HG03354 (cell line): ENCODE measurements at regions not wholly inside any gene's neighbourhood (a gene's known extent, or its start where the extent isn't known, plus 50 kb on each side); places are given as distances from the start of the nearest gene placed in this dataset.
"Not testable (repeated sequence)": the region's sequence is repeated elsewhere in the genome, so short reads cannot be mapped to it uniquely, and the experiment has no call there.

Experiments
- ATAC-seq: cut with Tn5 transposase; IDR thresholded peaks from one replicate; pipeline ENCODE4 v1.9.1; 2021; ENCODE audit warnings: mild to moderate bottlenecking; ENCODE audit not compliant: unreplicated experiment, poor library complexity, severe bottlenecking

DNA sequence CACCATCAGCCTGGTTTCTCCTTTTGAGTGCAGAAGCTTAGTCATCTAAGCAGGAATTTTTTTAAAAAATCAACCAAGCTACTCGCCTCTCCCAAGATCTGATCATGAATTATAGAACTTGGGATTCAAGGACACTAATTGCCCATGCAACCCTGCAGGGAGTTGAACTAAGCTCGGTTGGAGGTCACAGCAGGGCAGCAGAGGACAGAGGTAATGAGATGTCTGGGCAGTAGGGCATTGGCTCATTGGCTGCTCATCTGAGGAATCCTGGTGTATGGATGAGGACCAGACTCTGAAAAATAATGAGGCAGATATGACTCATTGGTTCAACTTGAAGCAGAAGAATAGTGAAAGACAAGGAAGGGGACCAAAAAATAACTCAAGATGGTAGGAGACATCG lies 111.8 kb upstream of the TLE1 start:
- ATAC-seq = no peak

DNA sequence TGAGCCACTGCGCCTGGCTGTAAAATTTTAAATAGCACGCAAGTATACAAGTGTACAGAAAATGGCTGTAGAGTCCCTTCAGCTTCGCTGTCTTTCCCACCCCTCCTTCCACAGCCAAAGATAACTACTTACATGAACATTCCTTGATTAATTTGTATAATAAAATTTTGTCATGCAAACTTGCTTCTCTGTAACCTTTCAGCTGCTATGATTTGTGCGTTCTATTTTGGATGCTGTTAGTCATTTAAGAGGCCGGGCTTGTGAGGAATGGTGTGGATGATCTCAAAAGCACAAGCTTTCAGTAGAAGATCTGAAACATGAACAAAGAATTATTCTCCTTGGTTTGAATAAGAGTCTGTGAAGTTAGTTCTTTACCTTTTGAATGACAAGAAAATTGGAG lies 115.0 kb upstream of the TLE1 start:
- no peak for ATAC-seq

DNA sequence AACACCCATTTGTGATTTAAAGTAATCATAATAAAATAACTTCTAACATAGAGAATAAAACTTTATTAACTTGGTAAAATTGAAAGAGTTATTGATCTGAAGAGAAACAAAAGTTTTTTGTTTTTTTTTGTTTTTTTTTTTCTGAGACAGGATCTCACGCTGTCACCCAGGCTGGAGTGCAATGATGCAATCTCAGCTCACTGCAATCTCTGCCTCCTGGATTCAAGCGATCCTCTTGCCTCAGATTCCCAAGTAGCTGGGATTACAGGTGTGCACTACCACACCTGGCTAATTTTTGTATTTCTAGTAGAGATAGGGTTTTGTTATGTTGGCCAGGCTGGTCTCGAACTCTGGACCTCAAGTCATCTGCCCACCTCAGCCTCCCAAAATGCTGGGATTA lies 116.5 kb upstream of the SPATA31D4 start:
- ATAC-seq = not testable (repeated sequence)

DNA sequence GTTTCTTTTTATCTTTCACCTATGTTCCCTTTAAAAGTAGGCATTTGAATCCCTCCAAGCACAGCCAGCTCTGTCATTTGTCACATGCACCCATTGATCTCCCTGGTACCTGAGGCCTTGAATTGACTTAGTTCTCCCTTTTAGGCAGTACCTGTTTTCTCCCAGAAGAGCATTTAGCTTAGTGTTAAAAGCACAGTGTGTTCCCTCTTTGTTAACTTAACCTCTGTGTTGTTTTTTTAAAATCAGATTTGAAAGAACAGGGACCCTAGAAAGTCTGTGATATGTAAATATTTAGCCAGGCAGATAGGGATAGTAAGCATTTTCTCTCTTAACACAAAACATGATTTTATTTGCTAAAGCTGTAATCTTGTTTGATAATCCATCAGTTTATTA lies 113.8 kb upstream of the SPATA31D4 start:
- peak; percentile 7 for ATAC-seq

DNA sequence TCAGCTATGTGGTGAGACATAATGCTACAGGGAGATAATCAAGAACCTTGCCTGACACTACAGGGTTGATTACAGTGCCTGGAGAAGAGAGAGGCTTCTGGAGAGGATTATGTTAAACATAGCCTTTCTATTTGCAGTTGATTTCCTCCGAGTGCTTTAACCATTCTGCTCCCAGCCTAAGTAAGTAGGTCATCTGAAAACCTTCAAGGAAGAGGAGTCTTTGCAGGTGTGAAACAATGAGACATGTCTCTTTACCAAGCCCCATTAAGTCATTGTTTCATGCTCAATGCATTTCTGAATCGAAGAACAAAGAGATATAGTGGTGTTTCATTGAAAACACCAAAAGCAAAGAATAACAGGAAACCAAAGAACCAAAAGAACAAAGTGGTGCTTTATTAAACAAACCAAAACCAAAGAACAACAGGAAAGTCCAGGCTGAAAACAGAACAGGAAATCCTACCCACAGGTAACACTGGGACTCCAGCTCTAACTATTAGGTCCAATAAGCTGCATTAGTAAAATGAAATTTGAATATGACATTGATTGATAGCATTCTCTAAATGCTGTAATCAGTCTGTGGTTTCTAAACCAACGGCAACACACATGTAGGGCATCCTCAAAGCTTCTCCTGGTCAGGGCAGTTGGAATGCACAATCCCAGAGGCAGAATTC lies 113.3 kb upstream of the SPATA31D4 start:
- ATAC-seq = peak; percentile 95

DNA sequence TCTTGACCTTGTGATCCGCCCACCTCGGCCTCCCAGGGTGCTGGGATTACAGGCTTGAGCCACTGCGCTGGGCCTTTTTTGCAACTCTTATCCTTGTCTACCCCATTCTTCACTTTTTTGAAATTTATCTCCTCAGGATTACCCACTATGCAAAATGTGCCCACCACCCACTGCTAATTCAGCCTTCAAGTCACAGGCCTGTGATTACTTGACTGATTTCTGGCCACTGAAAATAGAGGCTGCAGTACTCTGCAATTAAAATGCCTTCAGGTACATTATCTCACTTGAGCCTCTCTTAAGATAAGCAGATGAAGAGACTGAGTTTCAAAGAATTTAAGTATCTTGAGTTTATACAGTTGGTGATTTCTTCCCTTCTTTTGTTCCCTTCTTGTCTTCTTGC lies 112.4 kb upstream of the SPATA31D4 start:
- ATAC-seq = no peak

DNA sequence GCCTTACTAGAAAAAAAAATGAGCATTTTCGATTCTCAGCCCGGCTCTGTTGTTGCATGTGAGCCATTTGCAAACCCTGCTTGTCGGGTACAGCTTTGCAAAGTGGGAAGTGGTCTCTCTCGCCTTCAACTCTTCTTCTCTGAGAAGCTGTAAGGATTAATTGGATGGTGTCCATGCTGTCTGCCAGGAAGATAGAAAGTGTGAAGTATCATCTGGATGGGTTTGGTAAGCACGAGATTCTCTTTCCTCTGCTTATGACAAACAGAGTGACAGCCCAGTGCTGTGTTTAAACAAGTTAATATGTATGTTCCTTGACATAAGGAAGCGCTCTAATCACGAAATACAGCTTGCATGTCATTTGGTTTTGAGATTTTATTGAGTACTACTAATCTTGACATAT lies 109.1 kb upstream of the SPATA31D4 start:
- ATAC-seq = no peak

DNA sequence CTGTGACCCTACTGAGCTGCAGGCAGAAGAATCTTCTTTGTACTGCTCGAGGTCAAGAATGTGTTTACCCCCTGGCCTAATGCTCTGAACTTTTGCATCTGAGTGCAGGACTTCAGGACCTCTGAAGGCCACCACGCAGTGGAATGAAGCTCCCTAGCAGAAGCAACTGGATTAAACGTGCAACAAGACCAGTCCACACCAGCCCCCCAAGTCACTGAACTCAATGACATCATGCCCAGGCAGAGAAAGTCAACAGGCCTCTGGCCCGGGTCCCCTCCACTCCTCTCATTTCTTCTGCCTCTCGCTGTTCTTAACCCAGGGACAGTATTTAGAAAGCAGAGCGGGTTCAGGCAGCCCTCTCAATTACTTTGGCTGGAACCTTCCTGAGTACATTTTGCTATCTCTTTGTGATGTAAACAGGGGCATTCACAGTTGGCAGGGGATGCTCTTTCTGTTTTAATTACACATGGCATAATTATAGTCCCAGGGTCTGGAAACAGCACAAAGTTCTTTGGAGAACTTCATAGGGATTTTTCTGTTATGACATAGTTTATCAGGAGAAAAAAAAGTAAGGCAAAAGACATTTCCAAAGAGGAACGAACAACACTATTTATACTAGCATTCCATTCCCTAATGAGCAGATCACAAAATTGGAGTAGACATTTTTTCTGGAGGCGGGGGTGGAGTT lies 108.2 kb upstream of the SPATA31D4 start:
- ATAC-seq = no peak

DNA sequence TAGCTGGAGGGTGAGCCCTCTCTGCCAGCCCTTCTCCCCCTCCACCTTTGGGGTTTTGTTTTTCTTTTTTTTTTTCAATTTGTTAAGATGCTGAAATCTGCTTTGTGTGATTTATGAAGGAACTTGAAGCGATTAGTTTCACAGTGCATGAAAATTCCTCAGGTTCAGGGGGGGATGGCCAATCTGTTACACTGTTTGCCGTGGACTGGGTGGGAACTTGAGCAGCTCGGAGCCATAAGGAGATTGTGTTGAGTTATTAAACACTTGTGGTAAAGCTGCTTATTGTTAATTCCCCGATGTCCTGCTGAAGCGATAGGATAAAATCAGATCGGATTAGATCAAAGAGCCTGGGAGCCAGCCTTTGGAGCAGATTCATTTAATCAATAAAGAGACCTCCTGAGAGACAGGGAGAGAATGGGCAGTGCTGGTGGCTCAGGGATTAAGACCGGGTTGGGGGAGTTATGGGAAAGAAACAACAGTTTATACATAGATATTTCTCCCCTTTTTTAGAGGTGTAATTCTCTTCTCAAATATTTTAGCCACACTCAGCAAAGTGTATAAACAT lies 105.8 kb upstream of the SPATA31D4 start:
- ATAC-seq = no peak

DNA sequence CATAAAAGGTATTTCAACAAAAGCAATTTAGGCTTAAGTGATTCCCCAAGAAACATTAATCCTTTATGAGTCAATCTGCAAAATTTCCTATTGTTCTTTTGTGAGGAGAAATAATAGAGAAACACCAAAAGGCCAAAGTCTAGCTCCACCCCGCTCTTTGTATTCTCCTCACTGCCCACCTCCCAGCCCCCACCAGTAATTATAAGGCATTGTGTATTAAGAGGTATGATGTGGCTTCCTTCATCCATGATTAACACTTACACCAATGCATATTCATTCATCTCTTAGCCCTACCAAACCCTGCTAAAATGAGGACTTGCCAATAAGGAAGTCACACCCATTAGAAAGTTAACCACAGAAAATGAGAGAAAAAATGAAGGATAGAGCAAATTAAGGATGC lies 105.3 kb upstream of the SPATA31D4 start:
- no peak for ATAC-seq

DNA sequence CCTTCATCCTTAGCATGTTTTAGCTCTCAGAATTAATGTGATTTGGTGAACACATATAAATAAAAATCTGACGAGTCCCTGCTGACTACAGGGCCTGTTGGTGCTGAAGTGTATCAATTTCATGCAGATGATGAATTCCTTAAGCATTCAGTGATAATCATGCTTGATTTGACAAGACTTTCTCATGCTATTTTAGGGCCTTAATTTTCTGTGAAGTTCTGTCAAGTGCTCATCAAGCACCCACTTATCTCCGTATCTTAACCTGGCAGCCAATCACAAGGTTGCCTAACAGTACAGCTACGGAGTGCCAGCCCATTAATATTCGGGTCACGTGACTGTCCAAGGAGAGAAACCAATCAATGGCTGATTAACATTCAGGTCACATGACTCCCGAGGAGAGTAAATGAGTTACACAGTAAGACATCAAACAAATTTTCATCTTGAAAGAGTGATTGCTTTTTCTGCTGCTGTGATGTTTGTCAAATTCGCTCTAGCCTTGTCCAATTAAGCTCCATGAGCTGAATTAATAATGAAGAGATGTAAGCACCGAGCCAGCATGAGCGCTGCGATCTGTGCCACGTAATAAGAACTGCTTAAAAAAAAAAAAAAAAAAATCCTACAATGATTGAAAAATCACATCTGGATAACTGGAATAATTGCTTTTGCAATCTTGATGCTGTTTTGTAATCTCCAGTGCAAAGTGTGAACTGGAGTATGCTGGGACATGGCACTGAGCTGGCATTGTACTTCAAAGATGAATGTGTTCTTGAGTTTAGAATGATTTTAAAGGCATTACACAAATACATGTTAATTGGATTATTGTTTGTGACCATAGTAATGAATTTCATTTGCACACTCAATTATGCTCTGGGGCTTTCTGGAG lies 104.3 kb upstream of the SPATA31D4 start:
- no peak for ATAC-seq

DNA sequence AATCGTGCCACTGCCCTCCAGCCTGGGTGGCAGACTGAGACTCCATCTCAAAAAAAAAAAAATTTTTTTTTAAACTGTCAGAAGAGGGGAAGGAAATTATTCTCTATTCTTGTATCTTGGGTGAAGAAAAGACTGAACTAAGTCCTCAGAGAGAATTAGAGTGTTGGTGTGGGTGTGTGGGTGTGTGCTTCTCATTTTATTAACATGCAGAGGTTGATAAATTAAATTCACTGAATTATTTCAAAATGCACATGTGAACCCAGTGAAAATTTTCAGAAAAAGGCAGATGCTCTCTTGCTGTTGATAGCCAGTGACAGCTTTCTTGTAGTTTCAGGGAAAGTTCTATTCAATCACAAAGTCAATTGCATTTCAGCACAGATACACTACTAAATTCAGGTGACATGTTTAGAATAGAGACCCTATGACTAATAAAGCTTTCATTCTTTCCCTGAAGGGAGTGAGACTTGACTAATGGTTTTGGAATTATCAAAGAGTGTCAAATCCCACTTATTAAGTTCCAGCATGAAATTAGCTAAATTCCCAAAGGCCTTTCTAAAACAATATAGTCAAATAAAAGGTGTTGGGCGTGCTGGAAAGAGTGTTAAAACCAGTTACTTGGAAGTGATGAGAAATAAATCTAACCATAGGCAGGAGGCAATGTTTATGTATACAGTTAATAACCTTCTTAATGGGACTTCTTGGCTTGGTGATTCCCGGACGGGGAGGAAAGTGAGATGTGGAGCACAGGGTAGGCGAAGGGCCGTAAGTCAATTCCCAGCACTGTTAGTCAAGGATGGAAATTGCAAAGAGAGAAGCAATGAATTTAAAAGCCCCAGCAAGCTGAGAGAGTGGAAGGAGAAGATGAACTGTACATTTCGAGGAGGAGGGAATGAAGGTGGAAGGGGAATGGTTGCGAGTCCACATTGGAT lies 103.2 kb upstream of the SPATA31D4 start:
- ATAC-seq = no peak

DNA sequence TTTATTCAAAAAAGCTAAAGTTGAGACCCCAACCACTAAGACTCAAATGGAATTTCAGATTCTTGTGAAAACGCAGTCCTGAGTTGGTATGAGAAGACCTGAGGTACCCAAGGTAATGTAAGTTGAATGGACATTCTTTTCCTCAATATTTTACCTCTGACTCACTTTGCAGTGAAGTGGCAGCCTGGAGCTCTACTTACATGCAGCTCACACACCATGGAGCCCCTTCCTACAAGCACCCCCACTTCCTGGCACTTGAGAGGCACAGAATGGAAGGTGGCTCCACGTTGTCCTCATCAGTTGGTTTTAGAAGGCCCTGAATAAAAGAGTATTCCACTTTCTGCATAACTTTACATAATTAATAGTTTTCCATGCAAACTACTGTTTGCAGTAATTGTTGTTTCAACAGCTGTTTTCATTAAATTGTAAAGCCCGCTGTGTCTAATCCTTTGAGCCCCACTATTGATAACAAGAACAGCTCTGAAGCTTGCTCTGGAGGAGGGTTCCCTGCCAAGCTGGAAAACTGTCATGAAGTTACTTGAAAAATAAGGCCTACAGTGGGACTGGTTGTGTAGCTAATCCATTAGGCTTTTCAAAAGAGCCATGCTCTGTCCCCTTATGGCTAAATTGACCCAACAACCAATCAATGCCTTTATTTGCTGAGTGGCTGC lies 102.2 kb upstream of the SPATA31D4 start:
- ATAC-seq = no peak

DNA sequence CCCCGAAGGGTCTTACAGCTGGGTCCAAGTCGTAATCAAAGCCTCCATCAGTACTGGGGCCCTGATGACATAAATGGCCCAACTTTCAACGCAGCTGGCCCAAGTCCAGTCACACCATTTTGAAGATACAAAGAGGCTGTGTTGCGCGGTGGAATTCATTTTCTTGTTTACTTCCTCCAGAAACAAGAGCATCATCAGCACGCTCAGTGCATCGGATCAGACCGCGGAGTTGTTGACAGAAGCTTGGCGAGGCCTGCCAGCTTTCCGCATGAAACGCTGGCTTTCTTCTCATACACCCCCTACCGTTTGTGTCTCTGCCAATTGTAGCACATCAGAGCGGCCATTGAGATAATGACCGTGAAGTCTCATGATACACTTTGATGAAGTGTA lies 101.7 kb upstream of the SPATA31D4 start:
- no peak for ATAC-seq

DNA sequence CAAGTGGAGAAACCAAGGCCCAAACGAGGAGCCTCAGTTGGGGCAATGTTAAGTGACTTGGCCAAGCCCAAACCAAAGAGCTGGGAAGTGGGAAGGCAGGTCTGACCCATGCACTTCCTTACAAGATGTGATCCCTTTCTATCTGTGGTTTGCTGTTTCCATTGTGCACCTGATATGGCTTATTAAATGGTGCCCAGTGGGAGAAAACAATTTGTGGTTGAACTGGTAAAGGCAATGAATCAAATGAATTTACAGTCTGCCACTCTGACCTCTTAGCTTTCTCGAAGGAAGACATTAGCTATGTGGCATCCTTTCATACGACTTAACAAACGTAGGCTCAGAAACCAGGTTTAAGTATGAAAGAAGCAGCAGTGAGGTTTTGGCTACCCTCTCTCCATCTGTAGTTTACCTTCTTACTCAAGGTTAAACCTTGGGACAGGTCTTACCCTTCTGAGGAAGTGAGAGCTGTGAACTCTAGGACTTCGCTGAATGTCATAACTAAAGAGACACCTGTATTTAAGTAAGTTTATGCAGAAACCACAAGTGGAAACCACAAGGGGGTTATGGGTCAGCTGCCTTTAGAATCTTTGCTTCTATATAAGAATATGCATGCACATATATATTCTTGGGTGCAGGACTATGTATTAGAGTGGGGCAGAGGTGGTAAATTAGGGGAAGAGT lies 100.5 kb upstream of the SPATA31D4 start:
- ATAC-seq = peak; percentile 95

DNA sequence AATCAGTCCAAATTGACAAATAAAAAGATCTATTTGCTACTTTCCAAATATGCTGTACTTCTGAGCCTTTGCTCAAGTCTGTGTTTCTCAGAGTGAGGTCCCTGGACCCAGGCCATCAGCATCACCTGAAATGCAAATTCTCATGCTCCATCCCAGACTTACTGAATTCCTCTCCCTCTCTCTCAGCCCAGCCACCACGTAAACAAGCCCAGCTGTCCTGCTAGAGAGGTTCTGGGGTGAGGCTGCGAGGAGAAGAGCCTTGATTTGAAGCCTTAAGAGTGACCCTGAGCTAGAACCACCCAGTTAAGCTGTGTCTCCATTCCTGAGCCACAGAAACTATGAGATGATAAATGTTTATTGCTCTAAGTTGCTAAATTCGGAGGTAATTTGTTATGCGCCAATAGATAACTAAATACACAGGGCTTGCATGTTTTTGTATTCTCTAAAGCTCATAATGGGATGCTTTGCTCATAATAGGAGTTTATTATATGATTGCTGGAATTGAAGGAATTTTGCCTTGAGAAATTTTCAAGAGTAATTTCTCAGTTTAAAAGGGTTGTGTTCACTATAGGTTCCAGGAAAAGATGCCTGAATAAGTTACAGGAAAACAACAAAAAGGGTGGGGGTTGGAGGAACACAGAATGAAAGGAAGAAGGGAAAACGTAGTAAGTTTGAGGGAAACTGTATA lies 98.9 kb upstream of the SPATA31D4 start:
- no peak for ATAC-seq

DNA sequence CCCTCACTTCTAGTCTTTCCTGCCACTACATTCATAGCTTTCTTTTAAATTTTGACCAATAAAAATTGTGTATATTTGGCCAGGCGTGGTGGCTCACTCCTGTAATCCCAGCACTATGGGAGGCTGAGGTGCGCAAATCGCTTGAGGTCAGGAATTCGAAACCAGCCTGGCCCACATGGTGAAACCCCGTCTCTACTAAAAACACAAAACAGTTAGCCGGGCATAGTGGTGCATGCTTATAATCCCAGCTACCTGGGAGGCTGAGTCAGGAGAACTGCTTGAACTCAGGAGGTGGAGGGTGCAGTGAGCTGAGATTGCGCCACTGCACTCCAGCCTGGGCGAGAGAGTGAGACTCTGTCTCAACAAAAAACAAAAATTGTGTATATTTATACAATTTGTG lies 97.8 kb upstream of the SPATA31D4 start:
- not testable (repeated sequence) for ATAC-seq
